GM12891 (cell line): ENCODE measurements at regions not wholly inside any gene's neighbourhood (a gene's known extent, or its start where the extent isn't known, plus 50 kb on each side); places are given as distances from the start of the nearest gene placed in this dataset.

Experiments
- POLR2A ChIP-seq: IDR thresholded peaks from 2 replicates; pipeline ENCODE4 v1.6.1; 2011; ENCODE audit warnings: low read depth, low read length, control low read depth
- POLR2AphosphoS5 ChIP-seq: IDR thresholded peaks from 2 replicates; pipeline ENCODE4 v1.6.1; 2011; ENCODE audit warnings: low read depth, low read length, control low read depth
- SPI1 ChIP-seq: IDR thresholded peaks from 2 replicates; pipeline ENCODE4 v1.6.1; 2011; ENCODE audit warnings: low read depth, low read length, control low read depth
- TAF1 ChIP-seq: IDR thresholded peaks from 2 replicates; pipeline ENCODE4 v1.6.1; 2011; ENCODE audit warnings: low read depth, low read length, control low read depth

GRCh38 chr4:154983714-154984113 lies 202.6 kb downstream of the RBM46 start:
- TF ChIP-seq POLR2A (no peak), POLR2AphosphoS5 (no peak), TAF1 (no peak), SPI1 (no peak)
